22Rv1 (cell line): ENCODE measurements at regions not wholly inside any gene's neighbourhood (a gene's known extent, or its start where the extent isn't known, plus 50 kb on each side); places are given as distances from the start of the nearest gene placed in this dataset.

Source experiments
- ZFX ChIP-seq: fragments of 450-650 bp; IDR thresholded peaks from 2 replicates; pipeline ENCODE4 v1.6.1; 2017; ENCODE audit warnings: antibody characterized with exemption, borderline replicate concordance
- TF ChIP-seq, protein P1 (sequence below): fragments of 450-650 bp; IDR thresholded peaks from 2 replicates; pipeline ENCODE4 v1.5.1; 2017; ENCODE audit warnings: mild to moderate bottlenecking

DNA sequence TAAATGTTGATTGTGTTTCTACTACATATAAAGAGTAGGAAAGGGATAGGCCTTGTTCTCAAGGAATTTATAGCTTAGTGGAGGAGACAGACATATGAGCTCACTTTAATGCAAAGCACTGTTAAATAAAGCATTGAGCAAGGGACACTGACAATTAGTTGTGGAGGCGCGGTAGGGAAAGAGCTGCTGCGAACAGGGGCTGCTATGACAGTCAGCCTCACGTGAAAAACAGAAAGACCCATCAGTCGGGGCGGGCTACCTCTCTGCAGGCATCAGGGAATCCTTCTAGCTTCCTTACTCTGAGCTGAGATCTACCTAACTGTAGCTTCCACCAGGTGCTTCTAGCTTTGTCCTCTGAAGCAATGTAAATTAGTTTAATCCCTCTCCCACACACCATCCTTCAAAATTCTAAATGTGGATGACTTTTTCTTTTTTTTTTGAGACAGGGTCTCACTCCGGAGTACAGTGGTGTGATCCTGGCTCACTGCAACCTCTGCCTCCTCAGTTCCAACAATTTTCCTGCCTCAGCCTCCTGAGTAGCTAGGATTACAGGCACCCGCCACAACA is 129.9 kb upstream of the ZFHX3 start:
- TF ChIP-seq, protein P1, sequence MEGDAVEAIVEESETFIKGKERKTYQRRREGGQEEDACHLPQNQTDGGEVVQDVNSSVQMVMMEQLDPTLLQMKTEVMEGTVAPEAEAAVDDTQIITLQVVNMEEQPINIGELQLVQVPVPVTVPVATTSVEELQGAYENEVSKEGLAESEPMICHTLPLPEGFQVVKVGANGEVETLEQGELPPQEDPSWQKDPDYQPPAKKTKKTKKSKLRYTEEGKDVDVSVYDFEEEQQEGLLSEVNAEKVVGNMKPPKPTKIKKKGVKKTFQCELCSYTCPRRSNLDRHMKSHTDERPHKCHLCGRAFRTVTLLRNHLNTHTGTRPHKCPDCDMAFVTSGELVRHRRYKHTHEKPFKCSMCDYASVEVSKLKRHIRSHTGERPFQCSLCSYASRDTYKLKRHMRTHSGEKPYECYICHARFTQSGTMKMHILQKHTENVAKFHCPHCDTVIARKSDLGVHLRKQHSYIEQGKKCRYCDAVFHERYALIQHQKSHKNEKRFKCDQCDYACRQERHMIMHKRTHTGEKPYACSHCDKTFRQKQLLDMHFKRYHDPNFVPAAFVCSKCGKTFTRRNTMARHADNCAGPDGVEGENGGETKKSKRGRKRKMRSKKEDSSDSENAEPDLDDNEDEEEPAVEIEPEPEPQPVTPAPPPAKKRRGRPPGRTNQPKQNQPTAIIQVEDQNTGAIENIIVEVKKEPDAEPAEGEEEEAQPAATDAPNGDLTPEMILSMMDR = no peak
- TF ChIP-seq ZFX = no peak
